ENCODE measurements at regions not wholly inside any gene's neighbourhood (a gene's known extent, or its start where the extent isn't known, plus 50 kb on each side); places are given as distances from the start of the nearest gene placed in this dataset.

DNA sequence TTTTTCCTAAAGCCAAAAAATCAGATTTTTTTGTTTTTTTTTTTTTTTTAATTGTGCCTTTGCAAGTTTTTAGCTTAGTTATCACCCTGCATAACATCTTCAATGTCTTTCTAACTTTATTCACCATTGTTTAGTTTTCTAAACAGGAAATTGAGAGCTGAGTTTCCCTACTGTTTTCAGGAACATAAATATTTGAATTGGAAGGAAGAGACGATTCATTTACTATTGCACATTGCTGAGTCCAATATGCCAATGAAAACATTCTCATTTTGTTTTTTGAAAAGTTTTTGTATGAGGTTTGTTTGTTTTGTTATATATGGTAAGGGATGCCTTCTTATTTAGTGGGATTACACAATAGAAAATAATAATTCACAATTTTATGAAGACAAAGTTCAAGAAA, 148.4 kb downstream of the ANKRD50 start:
- H3K27ac ChIP-seq (ENCODE audit: low read depth in 2 of 2, low read length in 1 of 2), result no peak overlapping the region
- H3K27me3 ChIP-seq (ENCODE audit: insufficient read depth), result no peaks in the 10 kb centered on the region
- 73% methylated on average over 1 of the region's 1 CpG for WGBS (ENCODE audit: low lambda C conversion rate)
- no peak for DNase-seq
- no peaks in the 10 kb centered on the region for H3F3A ChIP-seq (replicated peaks; ENCODE audit: insufficient read depth)
- H3K9me3 ChIP-seq, result peaks cover 7% of the 10 kb centered on the region; the same call in 1 of the 2 replicates
- no peak overlapping the region for H3K4me2 ChIP-seq
- H3K4me3 ChIP-seq (ENCODE audit: low read depth in 2 of 2, low read length in 1 of 2), result no peak overlapping the region
- H3K4me1 ChIP-seq (ENCODE audit: control insufficient read depth in 1 of 2, insufficient read depth in 2 of 2, low read depth in 1 of 2, low read length in 1 of 2), result no peaks in the 10 kb centered on the region
- H3K9ac ChIP-seq, result no peak overlapping the region
- no peak overlapping the region for H2AFZ ChIP-seq (ENCODE audit: low read depth)
- H3K9me2 ChIP-seq, result no peaks in the 10 kb centered on the region
- peaks cover 0 to 6% of the 10 kb centered on the region in 2 experiments for H3K36me3 ChIP-seq (replicated peaks in 1 of 2; ENCODE audit: control insufficient read depth in 1 of 2, insufficient read depth in 2 of 2, low read length in 1 of 2)
- POLR2A ChIA-PET, result no interaction called here
- CTCF ChIA-PET, result interaction anchor here (0.6 to 1.2 kb wide), 2 partner anchors 40 to 165 kb away, joined by 3 read pairs; no protein-coding TSS in a partner anchor
- H3K79me2 ChIP-seq (ENCODE audit: insufficient read depth), result no peaks in the 10 kb centered on the region
- H4K20me1 ChIP-seq (ENCODE audit: insufficient read depth), result no peaks in the 10 kb centered on the region
- TF ChIP-seq RCOR1 (IDR thresholded peaks at IDR 0.05; ENCODE audit: low read length), result no peak
- no peak for TF ChIP-seq FOXJ3 (CRISPR knock-in tag; IDR thresholded peaks at IDR 0.05)
- no peak for TF ChIP-seq SMC3 (IDR thresholded peaks at IDR 0.05; ENCODE audit: low read depth, low read length)
- no peak for TF ChIP-seq YY1 (IDR thresholded peaks at IDR 0.05; ENCODE audit: low read depth)
- no peak for TF ChIP-seq TAF1 (IDR thresholded peaks at IDR 0.05; ENCODE audit: borderline replicate concordance, low read depth, low read length)

- DNase-seq, result no peak
- 64% methylated on average over 4 of the region's 4 CpGs for WGBS (ENCODE audit: low lambda C conversion rate)
- CTCF ChIA-PET, result no interaction called here
- Histone ChIP-seq H4K20me1 (ENCODE audit: insufficient read depth) (no peaks in the 10 kb centered on the region), H3K27ac (ENCODE audit: low read depth in 2 of 2, low read length in 1 of 2) (no peak overlapping the region), H3K9ac (no peak overlapping the region), H3K4me1 (ENCODE audit: control insufficient read depth in 1 of 2, insufficient read depth in 2 of 2, low read depth in 1 of 2, low read length in 1 of 2) (no peaks in the 10 kb centered on the region), H3K9me2 (no peaks in the 10 kb centered on the region), H3K79me2 (ENCODE audit: insufficient read depth) (no peaks in the 10 kb centered on the region), H3K4me3 (ENCODE audit: low read depth in 2 of 2, low read length in 1 of 2) (no peak overlapping the region), H3K9me3 (peaks cover 7% of the 10 kb centered on the region; the same call in 1 of the 2 replicates), H3K4me2 (no peak overlapping the region), H3F3A (replicated peaks; ENCODE audit: insufficient read depth) (no peaks in the 10 kb centered on the region), H3K36me3 (replicated peaks in 1 of 2; ENCODE audit: control insufficient read depth in 1 of 2, insufficient read depth in 2 of 2, low read length in 1 of 2) (peaks cover 0 to 6% of the 10 kb centered on the region in 2 experiments), H3K27me3 (ENCODE audit: insufficient read depth) (no peaks in the 10 kb centered on the region), H2AFZ (ENCODE audit: low read depth) (no peak overlapping the region)
- TF ChIP-seq SMC3 (IDR thresholded peaks at IDR 0.05; ENCODE audit: low read depth, low read length), result no peak
- no peak for TF ChIP-seq RAD21 (IDR thresholded peaks at IDR 0.05; ENCODE audit: low read length)
- no peak for TF ChIP-seq RXRA (IDR thresholded peaks at IDR 0.05; ENCODE audit: borderline replicate concordance, low read depth)
- no peak for TF ChIP-seq RFX5 (IDR thresholded peaks at IDR 0.05; ENCODE audit: low read length)
- no peak for TF ChIP-seq USF2 (IDR thresholded peaks at IDR 0.05; ENCODE audit: borderline replicate concordance, low read depth, low read length)
- no peak for TF ChIP-seq SIN3A (IDR thresholded peaks at IDR 0.05; ENCODE audit: borderline replicate concordance, low read depth, low read length)
- no peak for TF ChIP-seq TAF1 (IDR thresholded peaks at IDR 0.05; ENCODE audit: borderline replicate concordance, low read depth, low read length)
- TF ChIP-seq RCOR1 (IDR thresholded peaks at IDR 0.05; ENCODE audit: low read length), result no peak
- no peak for TF ChIP-seq MXI1 (IDR thresholded peaks at IDR 0.05; ENCODE audit: low read depth, low read length)
- no peak for TF ChIP-seq YY1 (IDR thresholded peaks at IDR 0.05; ENCODE audit: low read depth)
- no peak for TF ChIP-seq PBX3 (IDR thresholded peaks at IDR 0.05)
- TF ChIP-seq CHD2 (IDR thresholded peaks at IDR 0.05; ENCODE audit: low read length, partially characterized antibody), result no peak
- TF ChIP-seq NRF1 (IDR thresholded peaks at IDR 0.05; ENCODE audit: low read depth, low read length), result no peak
- no peak for TF ChIP-seq MEF2A (IDR thresholded peaks at IDR 0.05; ENCODE audit: borderline replicate concordance, low read depth)
- TF ChIP-seq ELF1 (IDR thresholded peaks at IDR 0.05), result no peak
- TF ChIP-seq POLR2AphosphoS5 (IDR thresholded peaks at IDR 0.05; ENCODE audit: low read depth, low read length), result no peak
- no peak for TF ChIP-seq TEAD4 (IDR thresholded peaks at IDR 0.05; ENCODE audit: borderline replicate concordance, insufficient read depth)
- POLR2A ChIA-PET, result no interaction called here
These were observed 147.2 kb downstream of the ANKRD50 start for GRCh38 chr4:124565371-124565770.

All from SK-N-SH (cell line).